ENCODE measurements at regions not wholly inside any gene's neighbourhood (a gene's known extent, or its start where the extent isn't known, plus 50 kb on each side); places are given as distances from the start of the nearest gene placed in this dataset.
"Not testable (repeated sequence)": the region's sequence is repeated elsewhere in the genome, so short reads cannot be mapped to it uniquely, and the experiment has no call there.

DNA sequence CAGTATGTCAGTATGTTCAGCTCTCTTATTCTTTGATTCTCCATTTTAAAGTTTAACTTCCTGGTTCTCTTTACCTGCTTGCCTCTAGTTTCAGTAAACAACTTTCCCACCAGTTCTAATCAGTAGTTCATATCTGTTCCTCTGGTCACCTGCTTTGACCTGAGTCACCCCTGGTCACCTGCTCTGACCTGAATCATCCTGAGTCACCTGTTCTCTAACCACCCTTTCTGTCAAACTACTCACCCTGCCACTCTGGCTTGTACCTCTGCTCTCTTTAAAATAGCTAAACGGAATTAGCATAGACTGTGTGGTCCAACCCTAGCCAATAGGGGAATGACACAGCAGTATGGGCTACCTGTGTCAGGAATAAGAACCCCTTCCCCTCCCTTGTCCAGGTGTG lies 62.0 kb upstream of the NREP start:
- not testable (repeated sequence) for H3K36me3 ChIP-seq (ENCODE audit: control insufficient read depth in 2 of 2, insufficient read depth in 2 of 2, low read length in 1 of 2); DNase-seq (ENCODE audit: low read depth in 6 of 9, low spot score in 9 of 9); H3K9me3 ChIP-seq (ENCODE audit: control insufficient read depth in 2 of 2, insufficient read depth in 1 of 2, low read length in 1 of 2); H3K4me1 ChIP-seq (ENCODE audit: control insufficient read depth in 2 of 2, insufficient read depth in 2 of 2, low read length in 2 of 2); H3K27me3 ChIP-seq (ENCODE audit: control insufficient read depth in 2 of 2, insufficient read depth in 1 of 2, low read length in 1 of 2); H3K4me3 ChIP-seq (ENCODE audit: low read length in 2 of 2); H3K27ac ChIP-seq (ENCODE audit: low read depth in 1 of 2, low read length in 1 of 2)
- WGBS, result 98% methylated on average over 1 of the region's 1 CpG

DNA sequence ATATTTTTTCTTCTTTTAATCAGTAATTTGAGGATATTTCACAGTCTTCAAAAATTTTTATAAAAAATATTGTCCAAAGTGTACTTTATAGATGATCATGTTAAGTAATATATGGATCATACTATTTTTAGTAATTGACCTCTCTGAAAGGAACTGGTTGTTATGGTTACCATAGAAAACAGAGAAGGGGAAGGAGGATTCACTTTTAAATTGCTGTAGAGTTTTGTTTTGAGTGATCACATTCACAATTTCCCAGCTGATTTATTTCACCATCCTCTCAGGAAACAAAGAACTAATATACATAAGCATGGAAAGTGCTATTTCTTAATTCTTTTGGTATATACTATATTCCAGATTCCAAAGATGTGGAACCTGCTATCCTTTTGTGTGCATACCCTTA lies 56.5 kb upstream of the NREP start:
- Histone ChIP-seq H3K27me3 (ENCODE audit: control insufficient read depth in 2 of 2, insufficient read depth in 1 of 2, low read length in 1 of 2) (no peaks in the 10 kb centered on the region), H3K4me1 (ENCODE audit: control insufficient read depth in 2 of 2, insufficient read depth in 2 of 2, low read length in 2 of 2) (no peaks in the 10 kb centered on the region), H3K4me3 (ENCODE audit: low read length in 2 of 2) (no peak overlapping the region), H3K27ac (ENCODE audit: low read depth in 1 of 2, low read length in 1 of 2) (no peak overlapping the region), H3K9me3 (ENCODE audit: control insufficient read depth in 2 of 2, insufficient read depth in 1 of 2, low read length in 1 of 2) (no peaks in the 10 kb centered on the region), H3K36me3 (ENCODE audit: control insufficient read depth in 2 of 2, insufficient read depth in 2 of 2, low read length in 1 of 2) (no peaks in the 10 kb centered on the region)
- no peak for DNase-seq (ENCODE audit: low read depth in 6 of 9, low spot score in 9 of 9)

GRCh38 chr5:111810112-111810511 lies 53.1 kb upstream of the NREP start:
- Histone ChIP-seq H3K9me3 (ENCODE audit: control insufficient read depth in 2 of 2, insufficient read depth in 1 of 2, low read length in 1 of 2) (no peaks in the 10 kb centered on the region), H3K36me3 (ENCODE audit: control insufficient read depth in 2 of 2, insufficient read depth in 2 of 2, low read length in 1 of 2) (no peaks in the 10 kb centered on the region), H3K27ac (ENCODE audit: low read depth in 1 of 2, low read length in 1 of 2) (no peak overlapping the region), H3K4me1 (ENCODE audit: control insufficient read depth in 2 of 2, insufficient read depth in 2 of 2, low read length in 2 of 2) (peaks cover 2 to 5% of the 10 kb centered on the region in 2 donors), H3K27me3 (ENCODE audit: control insufficient read depth in 2 of 2, insufficient read depth in 1 of 2, low read length in 1 of 2) (no peaks in the 10 kb centered on the region), H3K4me3 (ENCODE audit: low read length in 2 of 2) (no peak overlapping the region)
- no peak for DNase-seq (ENCODE audit: low read depth in 6 of 9, low spot score in 9 of 9)
- WGBS, result 96% methylated on average over 4 of the region's 4 CpGs
